HUES64 (cell line): ENCODE measurements at regions not wholly inside any gene's neighbourhood (a gene's known extent, or its start where the extent isn't known, plus 50 kb on each side); places are given as distances from the start of the nearest gene placed in this dataset.

Experiments used
- H3K27ac ChIP-seq: 2 replicates; pipeline ENCODE4 v1.7.0; 2013; ENCODE audit warnings: low read depth, low read length, inconsistent platforms
- H3K27me3 ChIP-seq: 2 replicates; pipeline ENCODE4 v1.6.1; 2013; ENCODE audit warnings: mild to moderate bottlenecking, low read length; ENCODE audit not compliant: insufficient read depth
- H3K36me3 ChIP-seq: 2 replicates; pipeline ENCODE4 v1.6.1; 2013; ENCODE audit warnings: mild to moderate bottlenecking, low read length; ENCODE audit not compliant: insufficient read depth
- H3K4me1 ChIP-seq: 2 replicates; pipeline ENCODE4 v1.6.1; 2013; ENCODE audit warnings: mild to moderate bottlenecking, low read length, moderate library complexity; ENCODE audit not compliant: insufficient read depth
- H3K4me3 ChIP-seq: 2 replicates; pipeline ENCODE4 v1.5.1; 2013; ENCODE audit warnings: mild to moderate bottlenecking, low read length, moderate library complexity
- H3K9ac ChIP-seq: 2 replicates; pipeline ENCODE4 v1.6.1; 2013; ENCODE audit warnings: mild to moderate bottlenecking, low read depth, low read length
- H3K9me3 ChIP-seq: 2 replicates; pipeline ENCODE4 v1.6.1; 2013; ENCODE audit warnings: low read depth, low read length; ENCODE audit not compliant: insufficient read depth
- WGBS: fragments of 150-250, 120-280 bp; methylation state at CpG from one replicate; pipeline ENCODE4 v1.1.7; 2013; ENCODE audit warnings: missing lambda C conversion rate; 5-methylcytosine and 5-hydroxymethylcytosine counted together

DNA sequence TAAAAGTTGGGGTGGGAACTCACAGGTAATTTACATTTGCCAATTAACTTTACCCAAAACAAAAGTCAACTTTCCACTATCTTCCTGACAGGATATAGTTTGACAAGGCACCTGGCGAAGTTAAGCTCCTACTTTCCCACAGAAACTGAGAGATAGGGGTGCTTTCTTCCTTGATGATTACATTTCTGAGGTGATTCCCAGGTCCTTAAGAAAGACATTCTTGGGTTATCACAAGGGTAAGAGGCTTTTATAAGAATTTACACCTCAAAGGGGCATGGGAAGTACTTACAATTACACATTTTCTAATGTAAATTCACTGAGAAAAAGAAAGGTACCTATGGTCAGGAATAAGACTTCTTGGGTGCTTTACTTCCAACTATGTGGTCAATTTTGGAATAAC, 660.9 kb upstream of the MGAT4C start:
- H3K36me3 ChIP-seq, result no peaks in the 10 kb centered on the region
- no peaks in the 10 kb centered on the region for H3K4me1 ChIP-seq
- H3K9me3 ChIP-seq, result peaks cover 8% of the 10 kb centered on the region; the same call in 1 of the 2 replicates
- H3K4me3 ChIP-seq, result no peak overlapping the region
- H3K27me3 ChIP-seq, result no peaks in the 10 kb centered on the region
- H3K9ac ChIP-seq, result no peak overlapping the region
- 78% methylated on average over 1 of the region's 1 CpG for WGBS
- H3K27ac ChIP-seq, result no peak overlapping the region

DNA sequence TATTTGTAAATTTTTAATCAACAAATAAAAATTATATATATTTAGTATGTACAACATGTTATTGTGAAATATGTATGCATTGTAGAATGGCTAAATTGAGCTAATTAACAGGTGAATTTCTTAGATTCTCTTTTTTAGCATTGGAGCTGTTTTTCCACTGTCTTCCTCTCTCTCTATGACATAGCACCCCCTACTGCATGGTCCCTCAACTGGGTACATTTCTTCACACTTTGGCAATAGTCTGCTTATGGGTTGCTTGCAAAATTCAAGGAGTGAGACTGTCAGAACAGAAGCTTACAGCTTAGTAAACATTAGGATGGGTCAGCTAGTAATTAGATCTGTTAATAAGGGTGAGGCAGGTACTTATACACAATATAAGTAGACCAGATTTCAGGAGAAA, 658.5 kb upstream of the MGAT4C start:
- no peaks in the 10 kb centered on the region for H3K27me3 ChIP-seq
- no peaks in the 10 kb centered on the region for H3K4me1 ChIP-seq
- H3K27ac ChIP-seq, result no peak overlapping the region
- H3K9me3 ChIP-seq, result peaks cover 10% of the 10 kb centered on the region; the same call in 1 of the 2 replicates
- no peak overlapping the region for H3K4me3 ChIP-seq
- no peak overlapping the region for H3K9ac ChIP-seq
- H3K36me3 ChIP-seq, result no peaks in the 10 kb centered on the region

DNA sequence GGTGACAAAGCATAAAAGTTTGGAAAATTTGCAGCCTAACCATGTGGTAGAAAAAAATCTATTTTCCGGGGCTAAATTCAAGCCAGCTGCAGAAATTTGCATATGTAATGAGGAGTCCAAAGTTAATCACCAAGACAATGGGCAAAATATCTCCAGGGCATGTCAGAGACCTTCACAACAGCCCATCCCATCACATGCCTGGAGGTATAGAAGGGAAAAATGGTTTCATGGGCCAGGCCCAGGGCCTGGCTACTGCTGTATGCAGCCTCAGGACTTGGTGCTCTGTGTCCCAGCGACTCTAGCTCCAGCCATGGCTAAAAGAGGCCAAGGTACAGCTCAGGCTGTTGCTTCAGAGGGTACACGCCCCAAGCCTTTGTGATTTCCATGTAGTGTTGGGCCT, 655.8 kb upstream of the MGAT4C start:
- Histone ChIP-seq H3K36me3 (no peaks in the 10 kb centered on the region), H3K27ac (no peak overlapping the region), H3K4me3 (no peak overlapping the region), H3K4me1 (no peaks in the 10 kb centered on the region), H3K27me3 (no peaks in the 10 kb centered on the region), H3K9ac (no peak overlapping the region), H3K9me3 (peaks cover 10% of the 10 kb centered on the region; the same call in 1 of the 2 replicates)
- 91% methylated on average over 3 of the region's 3 CpGs for WGBS

DNA sequence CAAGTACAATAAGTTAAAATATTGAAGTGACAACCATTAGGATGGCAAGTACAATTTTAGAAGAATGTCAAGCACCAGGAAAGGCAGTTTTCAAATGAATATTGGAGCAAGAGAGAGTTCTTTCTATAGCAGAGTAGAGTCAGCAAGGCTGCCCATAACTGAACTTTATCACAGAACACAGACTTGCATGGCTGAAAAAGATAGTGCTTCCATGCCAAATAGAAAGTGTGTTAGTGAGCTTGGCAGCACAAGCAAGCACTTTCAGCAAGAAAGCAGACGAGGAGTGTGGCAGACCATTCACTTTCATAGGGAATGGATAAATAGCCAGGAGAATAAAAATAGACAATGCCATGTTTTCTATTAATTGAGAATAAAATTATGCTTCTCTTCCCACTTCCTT, 647.0 kb upstream of the MGAT4C start:
- 83% methylated on average over 1 of the region's 1 CpG for WGBS
- Histone ChIP-seq H3K27ac (no peak overlapping the region), H3K4me3 (no peak overlapping the region), H3K27me3 (no peaks in the 10 kb centered on the region), H3K36me3 (no peaks in the 10 kb centered on the region), H3K9me3 (no peaks in the 10 kb centered on the region), H3K9ac (no peak overlapping the region), H3K4me1 (no peaks in the 10 kb centered on the region)

DNA sequence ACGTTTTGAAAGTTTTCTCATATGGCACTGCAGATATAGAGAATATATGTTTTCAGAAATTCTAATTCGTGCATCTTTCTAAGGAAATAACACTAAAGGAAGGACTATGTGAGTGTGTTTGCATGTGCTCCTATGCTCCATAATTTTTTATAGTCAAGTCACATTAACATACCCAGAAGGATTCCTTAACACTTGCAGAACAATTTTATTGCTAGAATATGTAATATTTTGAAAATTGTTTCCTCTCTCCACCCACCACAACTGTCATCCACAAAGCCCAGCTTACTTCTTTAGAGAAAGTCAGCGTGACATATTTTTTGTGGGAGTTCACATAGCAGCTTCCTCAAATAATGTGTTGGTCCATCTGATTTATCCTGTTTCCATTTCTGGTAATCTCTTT, 604.6 kb upstream of the MGAT4C start:
- no peaks in the 10 kb centered on the region for H3K9me3 ChIP-seq
- no peak overlapping the region for H3K27ac ChIP-seq
- H3K36me3 ChIP-seq, result no peaks in the 10 kb centered on the region
- H3K4me3 ChIP-seq, result no peak overlapping the region
- no peaks in the 10 kb centered on the region for H3K4me1 ChIP-seq
- no peak overlapping the region for H3K9ac ChIP-seq
- no peaks in the 10 kb centered on the region for H3K27me3 ChIP-seq
- WGBS, result 96% methylated on average over 3 of the region's 3 CpGs

DNA sequence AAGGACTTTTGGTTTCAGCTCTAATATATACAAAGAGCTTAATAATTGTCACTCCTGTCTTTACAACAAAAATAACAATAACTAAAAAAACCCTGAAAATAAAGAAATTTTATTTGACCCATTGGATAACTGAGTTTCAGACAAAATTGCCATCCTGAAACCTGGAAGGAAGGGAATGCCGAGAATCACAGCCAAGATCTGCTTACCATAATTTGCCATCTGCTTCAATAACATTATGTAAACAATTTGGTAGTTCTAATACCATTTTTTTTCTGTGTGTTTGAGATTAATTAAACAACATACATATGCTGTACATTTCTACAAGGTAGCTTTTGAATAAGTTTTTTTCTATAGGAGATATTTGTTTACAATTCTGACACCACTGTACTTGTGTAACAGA, 596.3 kb upstream of the MGAT4C start:
- H3K36me3 ChIP-seq, result no peaks in the 10 kb centered on the region
- no peak overlapping the region for H3K9ac ChIP-seq
- no peaks in the 10 kb centered on the region for H3K4me1 ChIP-seq
- no peak overlapping the region for H3K27ac ChIP-seq
- no peaks in the 10 kb centered on the region for H3K9me3 ChIP-seq
- H3K4me3 ChIP-seq, result no peak overlapping the region
- no CpG with 5 or more reads among the region's 1 CpG for WGBS
- no peaks in the 10 kb centered on the region for H3K27me3 ChIP-seq

DNA sequence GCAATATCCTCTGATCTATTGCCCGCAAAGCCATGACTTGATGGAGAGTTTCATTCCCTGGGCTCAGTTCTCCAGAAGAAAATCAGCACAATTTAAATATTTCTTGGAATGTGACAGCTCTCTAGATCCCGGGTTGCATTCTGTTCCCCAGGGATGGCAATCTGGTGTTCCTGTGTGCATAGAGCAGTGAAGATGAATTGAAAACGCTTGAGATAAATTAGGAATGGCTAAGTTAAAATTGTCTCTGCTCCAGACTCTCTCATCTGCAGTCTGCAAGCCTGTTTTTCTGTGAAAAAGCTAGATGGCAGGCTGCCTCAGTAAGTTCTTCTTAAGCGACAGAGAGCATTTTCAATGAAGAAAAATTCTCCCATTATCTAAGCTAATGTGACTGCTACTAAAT, 582.5 kb upstream of the MGAT4C start:
- no peak overlapping the region for H3K9ac ChIP-seq
- H3K9me3 ChIP-seq, result no peaks in the 10 kb centered on the region
- H3K4me1 ChIP-seq, result peaks cover 28% of the 10 kb centered on the region
- no peak overlapping the region for H3K4me3 ChIP-seq
- no peaks in the 10 kb centered on the region for H3K27me3 ChIP-seq
- no peak overlapping the region for H3K27ac ChIP-seq
- no peaks in the 10 kb centered on the region for H3K36me3 ChIP-seq
- WGBS, result 59% methylated on average over 4 of the region's 4 CpGs

DNA sequence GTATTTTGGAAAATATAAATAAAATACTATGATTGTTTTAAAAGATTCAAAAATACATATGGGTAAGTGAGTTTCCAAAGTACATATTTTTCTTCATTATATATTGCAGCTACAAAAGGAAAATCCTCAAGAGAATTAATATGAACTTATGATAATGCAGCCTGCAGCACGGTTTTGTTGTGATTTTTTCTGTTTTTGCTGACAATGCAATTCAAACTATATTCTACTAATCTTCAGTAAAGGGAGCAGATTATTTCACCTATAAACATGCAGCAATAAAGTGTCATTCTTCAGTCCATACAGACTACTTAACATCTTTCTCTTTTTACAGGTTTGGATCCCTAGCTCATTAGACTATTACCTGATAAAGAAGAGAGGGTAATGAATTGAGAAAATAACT, 582.1 kb upstream of the MGAT4C start:
- H3K4me3 ChIP-seq, result no peak overlapping the region
- no peak overlapping the region for H3K9ac ChIP-seq
- WGBS, result 83% methylated on average over 1 of the region's 1 CpG
- peaks cover 28% of the 10 kb centered on the region for H3K4me1 ChIP-seq
- H3K27ac ChIP-seq, result no peak overlapping the region
- H3K27me3 ChIP-seq, result no peaks in the 10 kb centered on the region
- no peaks in the 10 kb centered on the region for H3K36me3 ChIP-seq
- H3K9me3 ChIP-seq, result no peaks in the 10 kb centered on the region

DNA sequence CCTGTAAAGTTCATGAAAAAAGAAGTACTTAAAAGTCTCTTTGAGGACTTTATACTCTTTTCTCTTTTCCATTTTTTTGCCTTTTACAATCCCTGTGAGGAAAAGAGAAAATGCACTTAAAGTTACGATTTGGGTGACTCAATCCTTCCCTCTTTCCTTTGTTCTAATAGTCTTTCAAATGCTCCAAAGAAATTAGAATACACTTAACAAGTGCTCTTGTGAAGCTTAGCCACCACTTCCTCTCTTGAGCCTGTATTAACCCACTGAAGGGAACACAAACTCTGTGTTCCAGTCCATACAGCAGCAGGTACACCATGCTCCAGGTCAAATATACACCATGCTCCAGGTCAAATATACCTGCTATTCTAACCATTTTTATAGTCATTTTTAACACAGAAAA, 581.1 kb upstream of the MGAT4C start:
- H3K4me1 ChIP-seq, result peaks cover 28% of the 10 kb centered on the region
- H3K27me3 ChIP-seq, result no peaks in the 10 kb centered on the region
- H3K9me3 ChIP-seq, result no peaks in the 10 kb centered on the region
- H3K27ac ChIP-seq, result peak overlapping the region; percentile 76
- no peak overlapping the region for H3K4me3 ChIP-seq
- WGBS, result 0% methylated on average over 1 of the region's 1 CpG
- no peak overlapping the region for H3K9ac ChIP-seq
- H3K36me3 ChIP-seq, result no peaks in the 10 kb centered on the region

DNA sequence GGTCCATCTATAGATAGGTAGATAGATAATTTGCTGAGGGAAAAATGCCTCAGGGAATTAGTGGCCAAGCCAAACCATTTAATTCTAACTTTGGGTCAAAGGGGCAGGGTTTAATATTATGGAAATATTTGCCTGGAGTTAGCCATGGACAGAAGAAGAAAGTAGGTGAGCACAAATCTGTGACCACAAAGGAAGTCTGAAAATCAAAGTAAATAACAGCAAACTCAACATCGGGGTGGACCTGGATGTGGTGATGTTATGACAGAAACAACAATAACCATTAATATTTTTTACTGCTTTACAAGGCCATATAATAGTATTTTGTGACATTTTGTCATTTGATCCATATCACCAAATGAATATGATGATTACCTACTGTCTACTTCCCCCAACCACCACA, 578.0 kb upstream of the MGAT4C start:
- no CpG with 5 or more reads among the region's 1 CpG for WGBS
- Histone ChIP-seq H3K27me3 (no peaks in the 10 kb centered on the region), H3K9me3 (no peaks in the 10 kb centered on the region), H3K4me1 (peaks cover 28% of the 10 kb centered on the region), H3K4me3 (no peak overlapping the region), H3K27ac (no peak overlapping the region), H3K9ac (no peak overlapping the region), H3K36me3 (no peaks in the 10 kb centered on the region)

DNA sequence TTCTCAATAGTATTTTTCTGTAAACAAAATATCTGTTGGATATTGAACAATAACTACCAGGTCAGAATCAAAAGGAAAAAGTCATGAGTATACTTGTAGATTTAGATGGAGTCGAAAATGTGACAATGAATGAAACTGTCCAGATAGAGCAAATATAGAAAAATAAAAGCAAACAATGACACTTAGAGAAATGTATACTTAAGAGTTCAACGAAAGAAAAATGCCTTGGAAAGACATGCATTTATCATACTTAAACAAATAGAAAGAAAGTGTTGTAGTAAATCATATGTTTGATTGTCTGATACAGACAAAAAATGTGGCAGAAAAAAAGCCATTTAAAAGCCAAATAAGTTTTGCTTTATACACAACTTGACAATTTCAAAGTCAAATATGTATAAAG, 571.2 kb upstream of the MGAT4C start:
- Histone ChIP-seq H3K4me1 (no peaks in the 10 kb centered on the region), H3K9ac (no peak overlapping the region), H3K27ac (no peak overlapping the region), H3K27me3 (no peaks in the 10 kb centered on the region), H3K9me3 (no peaks in the 10 kb centered on the region), H3K4me3 (no peak overlapping the region), H3K36me3 (no peaks in the 10 kb centered on the region)
- 100% methylated on average over 1 of the region's 2 CpGs for WGBS

DNA sequence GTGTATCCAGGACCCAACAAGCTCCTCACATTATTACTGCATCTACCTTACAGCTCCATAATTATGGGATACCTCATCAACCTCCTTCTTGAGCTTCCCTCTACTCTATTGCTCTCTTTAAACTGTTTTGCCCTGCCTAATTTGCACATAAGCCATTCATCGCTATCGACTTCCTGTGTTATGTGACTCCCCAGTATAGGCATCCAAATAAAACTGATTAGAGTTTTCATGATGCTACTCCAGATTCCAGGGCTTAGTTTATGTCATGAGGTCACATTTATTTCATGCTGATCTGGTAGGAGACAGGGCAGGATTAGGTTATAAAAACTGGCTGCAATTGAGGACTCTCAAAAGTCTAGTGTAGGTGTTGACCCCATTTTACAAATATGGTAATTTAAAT, 569.9 kb upstream of the MGAT4C start:
- no peaks in the 10 kb centered on the region for H3K9me3 ChIP-seq
- 90% methylated on average over 2 of the region's 2 CpGs for WGBS
- H3K27me3 ChIP-seq, result no peaks in the 10 kb centered on the region
- H3K4me1 ChIP-seq, result no peaks in the 10 kb centered on the region
- no peak overlapping the region for H3K9ac ChIP-seq
- no peak overlapping the region for H3K4me3 ChIP-seq
- H3K36me3 ChIP-seq, result no peaks in the 10 kb centered on the region
- no peak overlapping the region for H3K27ac ChIP-seq
